CD4-positive, alpha-beta T cell treated with Interleukin-6 for 4 hours (primary cell): ENCODE measurements at regions not wholly inside any gene's neighbourhood (a gene's known extent, or its start where the extent isn't known, plus 50 kb on each side); places are given as distances from the start of the nearest gene placed in this dataset.

Experiments used
- DNase-seq: peaks from one replicate; pipeline ENCODE4 v3.0.0-alpha.2; 2020; ENCODE audit warnings: mixed read lengths

DNA sequence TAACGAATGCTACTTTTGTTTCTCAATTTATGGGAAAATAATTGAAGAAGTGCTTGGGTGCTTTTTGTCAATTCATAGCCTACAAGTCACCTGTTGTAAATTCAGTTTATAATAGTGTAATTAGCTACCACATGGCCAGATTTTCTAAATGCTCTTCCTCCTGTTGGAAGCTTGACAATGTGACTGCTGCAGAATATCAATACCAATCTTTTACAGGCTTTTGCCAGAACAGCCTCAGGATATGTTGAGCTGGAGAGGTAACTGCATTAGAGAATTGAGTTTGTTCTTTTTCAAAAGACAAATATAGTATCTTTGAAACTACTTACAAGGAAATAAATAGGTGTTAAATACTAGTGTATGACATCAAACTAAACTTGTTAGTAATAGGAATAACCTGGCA, 277.8 kb downstream of the POU4F1 start:
- DNase-seq = no peak

DNA sequence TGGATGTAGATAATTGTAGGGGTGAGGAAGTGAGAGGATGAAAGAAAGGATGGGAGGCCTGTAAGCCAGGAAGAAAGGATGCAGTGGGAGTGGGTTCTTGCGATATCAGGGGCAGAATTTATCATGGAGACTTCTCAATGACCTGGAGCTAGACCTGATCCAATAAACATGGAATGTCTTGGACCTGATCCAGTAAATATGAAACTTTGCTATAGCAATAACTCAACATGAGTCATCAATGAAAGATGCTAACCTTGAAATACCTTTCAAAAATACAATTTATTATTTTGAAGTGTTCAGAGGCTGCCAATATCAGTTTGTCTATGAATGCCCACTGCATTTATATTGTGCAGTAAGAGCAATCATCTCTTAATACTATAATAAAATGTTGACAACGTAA, 279.5 kb downstream of the POU4F1 start:
- no peak for DNase-seq

DNA sequence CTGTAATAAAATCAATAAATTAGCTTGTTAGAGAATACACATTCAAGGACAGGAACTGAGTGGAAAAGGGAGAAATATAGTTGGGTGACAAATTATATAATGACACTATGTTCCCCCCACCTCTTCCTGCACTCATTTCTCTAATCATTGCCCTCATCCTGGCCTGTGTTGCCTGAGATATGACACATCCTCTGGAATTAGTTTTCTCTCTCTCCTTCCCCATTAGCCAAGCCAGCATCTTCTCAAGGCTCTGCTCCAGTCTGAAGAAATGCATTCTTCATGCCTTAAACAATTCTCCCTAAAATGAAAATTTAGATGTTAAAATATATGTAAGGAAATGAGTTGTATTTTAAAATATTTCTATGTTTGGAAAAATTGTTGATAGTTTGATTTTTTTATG, 280.3 kb downstream of the POU4F1 start:
- no peak for DNase-seq

- no peak for DNase-seq
These were observed 284.2 kb downstream of the POU4F1 start for GRCh38 chr13:78319101-78319627.

GRCh38 chr13:78317030-78317429, 286.3 kb downstream of the POU4F1 start:
- no peak for DNase-seq

DNA sequence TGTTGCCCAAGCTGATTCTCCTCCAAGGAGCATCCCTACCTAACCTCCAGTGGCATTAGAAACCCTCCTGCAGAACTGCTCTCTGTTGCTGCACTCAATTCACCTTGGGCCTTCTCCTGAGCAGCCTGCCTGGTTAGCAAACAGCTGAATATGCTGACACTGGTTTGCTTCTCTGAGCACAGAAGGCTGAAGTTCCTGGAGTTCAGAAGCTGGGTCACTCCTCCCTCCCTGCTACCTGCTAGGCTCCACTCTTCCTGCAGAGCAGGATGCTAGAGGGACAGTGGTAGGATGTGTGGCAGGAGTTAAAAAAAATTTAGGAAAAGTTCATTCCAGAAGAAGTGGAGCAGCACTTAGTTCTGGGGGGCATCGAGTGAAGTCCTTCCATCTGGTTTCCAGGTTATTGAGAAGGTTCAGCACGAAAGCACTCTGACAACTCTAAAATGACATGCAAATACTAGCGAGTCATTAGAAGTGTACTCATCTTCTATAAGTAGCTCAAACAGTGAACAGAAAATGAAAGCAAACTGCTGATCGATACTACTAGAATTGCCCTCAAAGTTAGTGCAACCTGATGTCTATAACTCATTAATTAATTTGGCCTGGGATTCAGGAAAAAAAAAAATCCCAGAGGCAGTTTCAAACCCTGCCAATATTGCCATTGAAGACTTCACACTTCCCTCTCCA, 293.7 kb downstream of the POU4F1 start:
- DNase-seq = no peak

GRCh38 chr13:78306519-78307206, 296.7 kb downstream of the POU4F1 start:
- no peak for DNase-seq

- DNase-seq = no peak
These were observed 298.2 kb downstream of the POU4F1 start for GRCh38 chr13:78305171-78305570.

- no peak for DNase-seq
These were observed 303.3 kb downstream of the POU4F1 start for GRCh38 chr13:78299832-78300623.

DNA sequence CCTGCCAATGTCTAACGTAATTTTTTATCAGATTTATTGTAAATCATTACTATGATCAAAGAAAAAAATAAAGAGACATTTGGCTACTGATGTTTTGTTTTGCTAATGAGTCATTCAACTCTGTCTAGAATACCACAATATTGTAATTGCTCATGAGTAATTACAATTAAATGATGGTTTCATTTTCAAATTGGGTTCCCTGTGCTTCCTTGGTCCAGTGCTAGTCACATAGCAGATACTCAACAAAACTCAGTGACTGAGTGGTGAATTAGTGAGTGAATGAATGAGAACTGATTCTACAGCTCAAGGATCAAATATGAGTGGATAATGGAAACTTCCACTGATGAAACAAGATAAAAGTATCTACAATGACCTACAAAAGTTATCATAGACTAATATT, 304.7 kb downstream of the POU4F1 start:
- no peak for DNase-seq

DNA sequence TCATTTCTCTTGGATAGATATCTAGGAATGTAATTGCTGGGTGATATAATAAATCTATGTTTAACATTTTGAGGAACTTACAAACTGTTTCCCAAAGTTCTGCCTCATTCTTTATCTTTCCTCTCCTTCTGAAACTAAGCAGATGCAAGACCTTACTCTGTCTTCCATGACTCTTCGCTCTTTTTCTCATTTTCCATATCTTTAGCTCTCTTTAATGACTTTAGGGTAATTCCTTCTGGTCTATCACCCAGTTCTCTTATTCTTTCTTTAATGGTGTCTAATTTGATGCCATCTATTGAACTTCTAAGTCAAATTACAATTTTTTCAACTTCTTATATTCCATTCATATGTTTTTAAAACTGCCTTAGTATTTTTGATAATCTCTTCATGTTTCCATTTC, 316.6 kb downstream of the POU4F1 start:
- DNase-seq = no peak

- DNase-seq = no peak
These were observed 338.3 kb downstream of the POU4F1 start for GRCh38 chr13:78265098-78265497.

- DNase-seq = no peak
These were observed 339.7 kb upstream of the EDNRB start for GRCh38 chr13:78258304-78258703.

DNA sequence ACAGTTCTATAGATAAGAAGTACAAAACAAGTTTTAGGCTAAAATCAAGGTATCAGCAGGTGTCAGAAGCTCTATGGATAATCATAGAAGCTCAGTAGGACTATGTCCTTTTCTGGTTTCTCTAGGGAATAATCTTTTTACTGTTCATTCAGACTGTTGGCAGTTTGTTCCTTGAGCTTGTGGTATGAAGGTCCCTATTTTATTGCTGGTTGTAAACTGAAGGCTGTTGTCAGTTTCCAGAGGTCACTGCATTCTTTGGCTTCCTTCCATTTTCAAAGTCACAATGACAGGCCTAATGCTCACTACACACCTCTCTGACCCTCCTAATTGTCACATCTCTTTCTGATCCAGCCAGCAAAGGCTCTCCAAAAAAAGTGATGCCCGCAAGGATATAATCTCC, 337.9 kb upstream of the EDNRB start:
- DNase-seq = no peak

GRCh38 chr13:78254113-78254512, 335.5 kb upstream of the EDNRB start:
- no peak for DNase-seq

DNA sequence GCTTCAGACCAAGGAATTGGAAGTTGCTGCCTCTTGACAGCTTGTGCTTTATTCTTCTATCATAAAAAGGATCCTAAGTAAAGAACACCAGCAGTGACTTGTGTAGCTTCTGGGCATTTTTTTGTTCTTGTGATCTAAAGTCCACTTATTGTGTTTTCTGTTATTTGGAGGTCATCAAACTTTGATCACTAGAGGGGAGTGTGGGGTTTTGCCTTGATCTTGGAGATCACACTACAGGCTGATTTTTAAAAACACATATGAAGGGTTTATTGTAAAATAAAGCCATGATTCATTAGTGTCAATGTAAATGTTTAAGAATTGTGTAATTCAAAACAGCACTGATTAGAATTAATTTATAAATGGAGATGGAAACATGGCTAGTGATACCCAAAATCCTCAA, 328.7 kb upstream of the EDNRB start:
- DNase-seq = no peak

- DNase-seq = no peak
These were observed 322.8 kb upstream of the EDNRB start for GRCh38 chr13:78241278-78241919.

- DNase-seq = no peak
These were observed 321.1 kb upstream of the EDNRB start for GRCh38 chr13:78239714-78240113.

GRCh38 chr13:78238911-78239310, 320.3 kb upstream of the EDNRB start:
- DNase-seq = no peak

DNA sequence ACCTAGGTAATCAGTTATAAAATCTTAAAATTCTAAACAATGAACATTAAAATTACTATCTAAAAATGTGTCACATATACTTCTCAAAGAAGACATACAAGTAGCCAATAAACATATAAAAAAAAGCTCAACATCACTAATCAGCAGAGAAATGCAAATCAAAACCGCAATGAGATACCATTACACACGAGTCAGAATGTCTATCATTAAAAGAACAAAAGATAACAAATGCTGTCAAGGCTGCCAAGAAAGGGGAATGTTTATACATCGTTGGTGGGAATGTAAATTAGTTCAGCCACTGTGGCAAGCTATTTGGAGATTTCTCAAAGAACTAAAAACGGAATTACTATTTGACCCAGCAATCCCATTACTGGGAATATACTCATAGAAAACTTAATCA, 310.3 kb upstream of the EDNRB start:
- DNase-seq = no peak

DNA sequence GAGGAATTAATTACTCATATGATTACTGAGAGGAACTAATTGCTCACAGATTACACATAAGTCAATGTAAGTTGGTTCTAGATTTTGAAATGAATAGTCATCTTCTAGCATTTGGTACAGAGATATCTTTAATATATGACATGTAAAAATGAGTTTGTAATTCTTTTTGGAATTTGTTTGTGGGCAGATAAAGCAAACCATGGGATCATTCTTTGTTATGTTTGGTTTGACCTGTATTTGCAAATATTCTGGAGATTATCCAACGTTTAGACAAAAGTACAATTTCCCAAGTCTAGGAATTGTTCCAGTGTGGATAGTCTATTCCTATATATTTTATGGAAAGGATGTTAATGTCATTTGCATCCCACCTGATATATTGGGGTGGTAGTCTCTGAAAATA, 309.6 kb upstream of the EDNRB start:
- no peak for DNase-seq

- DNase-seq = no peak
These were observed 309.1 kb upstream of the EDNRB start for GRCh38 chr13:78227709-78228108.

DNA sequence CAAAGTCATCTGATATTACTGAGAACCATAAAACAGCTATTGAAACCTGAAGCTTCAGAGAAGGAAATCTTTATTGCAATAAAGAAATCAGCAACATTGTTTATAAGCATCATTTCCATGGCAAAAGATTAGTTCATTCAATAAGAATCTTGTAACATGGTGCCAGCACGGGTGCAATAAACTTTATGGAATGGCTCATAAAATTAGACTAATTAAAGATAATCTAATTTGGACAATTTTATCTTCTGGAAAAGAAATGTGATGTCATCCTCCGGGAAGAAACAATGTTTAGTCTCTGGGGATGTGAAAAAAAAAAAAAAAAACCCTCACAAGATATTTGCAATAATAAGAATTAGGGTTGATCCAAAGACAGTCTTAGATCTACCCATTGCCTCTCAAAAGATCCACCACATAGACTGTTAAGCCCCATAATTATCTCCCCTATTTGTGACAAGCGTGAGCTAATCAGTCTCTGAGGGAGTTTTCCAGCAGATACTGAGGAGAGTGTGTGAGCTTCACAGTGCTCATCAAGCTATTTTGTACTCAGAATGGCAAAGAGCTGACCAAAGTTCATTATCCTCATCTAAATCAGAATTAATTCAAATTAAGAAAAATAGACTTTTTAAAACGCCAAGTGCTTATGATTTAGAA, 297.0 kb upstream of the EDNRB start:
- DNase-seq = no peak
